SK-N-SH (cell line): ENCODE measurements at regions not wholly inside any gene's neighbourhood (a gene's known extent, or its start where the extent isn't known, plus 50 kb on each side); places are given as distances from the start of the nearest gene placed in this dataset.

ENCODE experiments used
- CTCF ChIA-PET: fragments of 300-600, 350-600 bp; formaldehyde crosslinking; extraction: SDS; loops from one replicate; lab custom pipeline; 2021; lab: Yijun Ruan, JAX
- POLR2A ChIA-PET: fragments of 350-600 bp; sonication (Branson Sonifier 250); formaldehyde crosslinking; extraction: SDS; loops from one replicate; lab custom pipeline; 2020; ENCODE audit warnings: antibody characterized with exemption, inconsistent platforms; lab: Yijun Ruan, JAX
- DNase-seq: peaks from one replicate; pipeline ENCODE4 v3.0.0; 2012
- H2AFZ ChIP-seq: fragments of 200-600 bp; sonication (generic); 2 replicates; pipeline ENCODE4 v1.8.1; 2016; ENCODE audit warnings: antibody characterized with exemption, mild to moderate bottlenecking, low read depth
- H3F3A ChIP-seq: fragments of 200-600 bp; sonication (generic); replicated peaks from 2 replicates; pipeline ENCODE3; 2016; ENCODE audit warnings: antibody characterized with exemption, mild to moderate bottlenecking; ENCODE audit not compliant: insufficient read depth
- H3K27ac ChIP-seq, 2 experiments: fragments of 200-500 bp in 1 of 2; fragments of 200-600 bp in 1 of 2; sonication (Bioruptor generic) in 1 of 2; sonication (generic), shearing (Covaris generic) in 1 of 2; 2 replicates each; pipeline versions ENCODE4 v1.5.1 to v1.6.1; 2014 to 2016; ENCODE audit warnings: low read depth in 2 of 2, inconsistent platforms in 1 of 2, low read length in 1 of 2, mild to moderate bottlenecking in 1 of 2, mixed read lengths in 1 of 2
- H3K27me3 ChIP-seq: fragments of 200-600 bp; sonication (generic), shearing (Covaris generic); 2 replicates; pipeline ENCODE4 v1.6.1; 2016; ENCODE audit warnings: mixed run types; ENCODE audit not compliant: insufficient read depth
- H3K36me3 ChIP-seq, 2 experiments: fragments of 200-500 bp in 1 of 2; fragments of 200-600 bp in 1 of 2; sonication (Bioruptor generic) in 1 of 2; sonication (generic) in 1 of 2; replicated peaks in 1 of 2; 2 replicates each; pipeline versions ENCODE3 to v1.5.1; 2014 to 2016; ENCODE audit warnings: low read length in 1 of 2, mild to moderate bottlenecking in 1 of 2; ENCODE audit not compliant: insufficient read depth in 2 of 2, control insufficient read depth in 1 of 2
- H3K4me1 ChIP-seq, 2 experiments: fragments of 200-500 bp in 1 of 2; fragments of 200-600 bp in 1 of 2; sonication (Bioruptor generic) in 1 of 2; sonication (generic), shearing (Covaris generic) in 1 of 2; 2 replicates each; pipeline versions ENCODE4 v1.5.1 to v1.6.1; 2014 to 2016; ENCODE audit warnings: low read depth in 1 of 2, low read length in 1 of 2, mixed run types in 1 of 2; ENCODE audit not compliant: insufficient read depth in 2 of 2, control insufficient read depth in 1 of 2
- H3K4me2 ChIP-seq: fragments of 200-600 bp; sonication (generic), shearing (Covaris generic); 2 replicates; pipeline ENCODE4 v1.6.1; 2017; ENCODE audit warnings: mixed run types
- H3K4me3 ChIP-seq, 2 experiments: fragments of 200-500 bp in 1 of 2; fragments of 200-600 bp in 1 of 2; sonication (Bioruptor generic) in 1 of 2; sonication (generic), shearing (Covaris generic) in 1 of 2; 2 replicates each; pipeline versions ENCODE4 v1.5.1 to v1.8.1; 2014 to 2016; ENCODE audit warnings: low read depth in 2 of 2, inconsistent platforms in 1 of 2, low read length in 1 of 2, mild to moderate bottlenecking in 1 of 2, mixed read lengths in 1 of 2, moderate library complexity in 1 of 2
- H3K79me2 ChIP-seq: fragments of 200-600 bp; sonication (generic); 2 replicates; pipeline ENCODE4 v1.8.1; 2017; ENCODE audit warnings: mild to moderate bottlenecking; ENCODE audit not compliant: insufficient read depth
- H3K9ac ChIP-seq: fragments of 200-600 bp; sonication (generic); 2 replicates; pipeline ENCODE4 v1.6.1; 2017; ENCODE audit warnings: mixed run types
- H3K9me2 ChIP-seq: fragments of 200-600 bp; sonication (generic); 2 replicates; pipeline ENCODE4 v1.6.1; 2017; ENCODE audit warnings: mixed run types
- H3K9me3 ChIP-seq: fragments of 200-600 bp; sonication (generic); 2 replicates; pipeline ENCODE4 v1.6.1; 2017; ENCODE audit warnings: mixed run types, mild to moderate bottlenecking, moderate library complexity
- H4K20me1 ChIP-seq: fragments of 200-600 bp; sonication (generic); 2 replicates; pipeline ENCODE4 v1.6.1; 2017; ENCODE audit warnings: mild to moderate bottlenecking, mixed run types; ENCODE audit not compliant: insufficient read depth
- ELF1 ChIP-seq: IDR thresholded peaks from 2 replicates; pipeline ENCODE4 v1.4.0; 2012
- EP300 ChIP-seq, 2 experiments: IDR thresholded peaks; 2 replicates each; pipeline versions ENCODE4 v1.4.0 to v1.6.1; 2012; ENCODE audit warnings: borderline replicate concordance in 1 of 2, low read depth in 1 of 2, low read length in 1 of 2
- EZH2phosphoT487 ChIP-seq: fragments of 200-600 bp; sonication (generic); IDR thresholded peaks from 2 replicates; pipeline ENCODE4 v1.6.1; 2017; ENCODE audit warnings: low read depth, mixed run types, mild to moderate bottlenecking, antibody characterized with exemption, moderate library complexity, borderline replicate concordance
- GABPA ChIP-seq: IDR thresholded peaks from 2 replicates; pipeline ENCODE4 v1.4.0; 2012; ENCODE audit warnings: low read depth, mild to moderate bottlenecking
- MAX ChIP-seq: IDR thresholded peaks from 2 replicates; pipeline ENCODE4 v1.4.0; 2012; ENCODE audit warnings: low read depth
- MEF2A ChIP-seq: IDR thresholded peaks from 2 replicates; pipeline ENCODE4 v1.4.0; 2012; ENCODE audit warnings: low read depth, borderline replicate concordance
- PBX3 ChIP-seq: IDR thresholded peaks from 2 replicates; pipeline ENCODE4; 2012
- POLR2AphosphoS5 ChIP-seq: IDR thresholded peaks from 2 replicates; pipeline ENCODE4 v1.6.1; 2012; ENCODE audit warnings: low read depth, low read length
- RCOR1 ChIP-seq: fragments of 150-350 bp; IDR thresholded peaks from 2 replicates; pipeline ENCODE4 v1.6.1; 2017; ENCODE audit warnings: antibody characterized with exemption, low read length
- REST ChIP-seq: IDR thresholded peaks from 2 replicates; pipeline ENCODE4 v1.6.1; 2012; ENCODE audit warnings: mild to moderate bottlenecking, low read depth, low read length, moderate library complexity
- RFX5 ChIP-seq: IDR thresholded peaks from 2 replicates; pipeline ENCODE4 v1.6.1; 2012; ENCODE audit warnings: mild to moderate bottlenecking, improper control_type of control experiment, low read length
- RXRA ChIP-seq: IDR thresholded peaks from 2 replicates; pipeline ENCODE4 v1.4.0; 2012; ENCODE audit warnings: low read depth, mild to moderate bottlenecking, borderline replicate concordance
- SIN3A ChIP-seq: IDR thresholded peaks from 2 replicates; pipeline ENCODE4 v1.6.1; 2012; ENCODE audit warnings: low read depth, mild to moderate bottlenecking, low read length, moderate library complexity, borderline replicate concordance
- SMC3 ChIP-seq: IDR thresholded peaks from 2 replicates; pipeline ENCODE4 v1.6.1; 2012; ENCODE audit warnings: low read depth, low read length, improper control_type of control experiment
- TAF1 ChIP-seq: IDR thresholded peaks from 2 replicates; pipeline ENCODE4 v1.6.1; 2012; ENCODE audit warnings: low read depth, mild to moderate bottlenecking, low read length, moderate library complexity, borderline replicate concordance
- USF1 ChIP-seq: IDR thresholded peaks from 2 replicates; pipeline ENCODE4 v1.4.0; 2012; ENCODE audit warnings: low read depth, borderline replicate concordance
- WGBS: methylation state at CpG from one replicate; pipeline ENCODE4 v1.1.6; 2017; ENCODE audit warnings: low lambda C conversion rate; 5-methylcytosine and 5-hydroxymethylcytosine counted together

GRCh38 chr22:48333816-48334735 is 1493.6 kb downstream of the BRD1 start:
- Histone ChIP-seq H3K4me3 (no peak overlapping the region), H2AFZ (no peak overlapping the region), H3F3A (no peaks in the 10 kb centered on the region), H4K20me1 (no peaks in the 10 kb centered on the region), H3K9ac (no peak overlapping the region), H3K79me2 (no peaks in the 10 kb centered on the region), H3K27me3 (no peaks in the 10 kb centered on the region), H3K4me2 (no peak overlapping the region), H3K9me2 (no peaks in the 10 kb centered on the region), H3K4me1 (no peaks in the 10 kb centered on the region), H3K9me3 (no peaks in the 10 kb centered on the region), H3K36me3 (no peaks in the 10 kb centered on the region), H3K27ac (no peak overlapping the region)
- TF ChIP-seq REST (no peak), GABPA (no peak), EZH2phosphoT487 (no peak), RXRA (no peak), TAF1 (no peak), USF1 (no peak), POLR2AphosphoS5 (no peak), MEF2A (no peak), EP300 (IDR thresholded peaks at IDR 0.05; ENCODE audit: borderline replicate concordance in 1 of 2, low read depth in 1 of 2, low read length in 1 of 2) (no peak), RCOR1 (no peak), RFX5 (no peak), ELF1 (no peak), SMC3 (no peak), SIN3A (no peak), MAX (no peak), PBX3 (no peak)
- POLR2A ChIA-PET = no interaction called here
- CTCF ChIA-PET = no interaction called here
- no peak for DNase-seq
- WGBS = 26% methylated on average over 27 of the region's 40 CpGs
